Mesenchymal stem cell (in vitro differentiated cells and primary cell): ENCODE measurements at regions not wholly inside any gene's neighbourhood (a gene's known extent, or its start where the extent isn't known, plus 50 kb on each side); places are given as distances from the start of the nearest gene placed in this dataset.
"Not testable (repeated sequence)": the region's sequence is repeated elsewhere in the genome, so short reads cannot be mapped to it uniquely, and the experiment has no call there.

ENCODE experiments used
- DNase-seq: peaks from one replicate; pipeline ENCODE4 v3.0.0-alpha.2; 2013
- H2AFZ ChIP-seq: one replicate; pipeline ENCODE4 v1.6.1; 2013; ENCODE audit warnings: low read depth, mild to moderate bottlenecking, control low read depth, inconsistent platforms, low read length, moderate library complexity
- H2AK5ac ChIP-seq: 2 replicates; pipeline ENCODE4 v1.6.1; 2013; ENCODE audit warnings: low read length, moderate library complexity, mild to moderate bottlenecking, inconsistent platforms; ENCODE audit not compliant: severe bottlenecking
- H2BK120ac ChIP-seq: one replicate; pipeline ENCODE4 v1.6.1; 2013; ENCODE audit warnings: low read depth, mild to moderate bottlenecking, inconsistent platforms, low read length, moderate library complexity
- H2BK12ac ChIP-seq, 2 experiments: one replicate each; pipeline ENCODE4 v1.6.1; 2013; ENCODE audit warnings: inconsistent platforms in 2 of 2, low read length in 2 of 2, mild to moderate bottlenecking in 2 of 2, moderate library complexity in 2 of 2, control low read depth in 1 of 2
- H2BK15ac ChIP-seq: one replicate; pipeline ENCODE4 v1.6.1; 2013; ENCODE audit warnings: mild to moderate bottlenecking, low read depth, inconsistent platforms; ENCODE audit not compliant: poor library complexity, severe bottlenecking
- H2BK5ac ChIP-seq: 2 replicates; pipeline ENCODE4 v1.6.1; 2013; ENCODE audit warnings: low read depth, mild to moderate bottlenecking, low read length, control low read depth, inconsistent platforms; ENCODE audit not compliant: poor library complexity, severe bottlenecking
- H3K14ac ChIP-seq, 2 experiments: one replicate each; pipeline ENCODE4 v1.6.1; 2013; ENCODE audit warnings: inconsistent platforms in 2 of 2, low read length in 2 of 2, control low read depth in 1 of 2, mild to moderate bottlenecking in 1 of 2, moderate library complexity in 1 of 2
- H3K18ac ChIP-seq, 2 experiments: one replicate each; pipeline ENCODE4 v1.6.1; 2013; ENCODE audit warnings: inconsistent platforms in 2 of 2, low read length in 2 of 2, control low read depth in 1 of 2, low read depth in 1 of 2, mild to moderate bottlenecking in 1 of 2
- H3K23ac ChIP-seq, 2 experiments: one replicate each; pipeline ENCODE4 v1.6.1; 2013; ENCODE audit warnings: inconsistent platforms in 2 of 2, low read length in 2 of 2, mild to moderate bottlenecking in 2 of 2, moderate library complexity in 2 of 2, control low read depth in 1 of 2
- H3K27ac ChIP-seq: 2 replicates; pipeline ENCODE4 v1.5.1; 2013; ENCODE audit warnings: mild to moderate bottlenecking, moderate library complexity, low read length, control low read depth, inconsistent platforms; ENCODE audit not compliant: poor library complexity, severe bottlenecking
- H3K27me3 ChIP-seq, 2 experiments: 2 replicates each; pipeline versions ENCODE4 v1.6.1 to v1.7.0; 2013; ENCODE audit warnings: low read length in 2 of 2, mild to moderate bottlenecking in 2 of 2, moderate library complexity in 2 of 2, control low read depth in 1 of 2, inconsistent platforms in 1 of 2; ENCODE audit not compliant: control insufficient read depth in 1 of 2, insufficient read depth in 1 of 2
- H3K36me3 ChIP-seq, 2 experiments: 2 replicates each; pipeline versions ENCODE4 v1.6.1 to v1.7.0; 2013; ENCODE audit warnings: low read length in 2 of 2, control low read depth in 1 of 2, inconsistent platforms in 1 of 2, low read depth in 1 of 2, mild to moderate bottlenecking in 1 of 2; ENCODE audit not compliant: insufficient read depth in 2 of 2, control insufficient read depth in 1 of 2
- H3K4ac ChIP-seq, 2 experiments: one replicate each; pipeline ENCODE4 v1.6.1; 2013; ENCODE audit warnings: inconsistent platforms in 2 of 2, low read length in 2 of 2, mild to moderate bottlenecking in 2 of 2, moderate library complexity in 2 of 2, control low read depth in 1 of 2, low read depth in 1 of 2
- H3K4me1 ChIP-seq: 2 replicates; pipeline ENCODE4 v1.6.1; 2013; ENCODE audit warnings: low read depth, low read length, control low read depth; ENCODE audit not compliant: control insufficient read depth, insufficient read depth
- H3K4me2 ChIP-seq: 2 replicates; pipeline ENCODE4 v1.6.1; 2013; ENCODE audit warnings: low read length, mild to moderate bottlenecking, inconsistent platforms; ENCODE audit not compliant: poor library complexity, severe bottlenecking
- H3K4me3 ChIP-seq, 2 experiments: 2 replicates each; pipeline versions ENCODE4 v1.5.1 to v1.7.0; 2013; ENCODE audit warnings: low read length in 2 of 2, mild to moderate bottlenecking in 2 of 2, control low read depth in 1 of 2, low read depth in 1 of 2; ENCODE audit not compliant: insufficient read depth in 1 of 2
- H3K79me1 ChIP-seq: replicated peaks from 2 replicates; pipeline ENCODE4 v1.6.1; 2013; ENCODE audit warnings: mild to moderate bottlenecking, control low read depth, low read length, inconsistent platforms; ENCODE audit not compliant: poor library complexity, severe bottlenecking
- H3K9ac ChIP-seq: 2 replicates; pipeline ENCODE4 v1.7.0; 2013; ENCODE audit warnings: mild to moderate bottlenecking, low read length, moderate library complexity
- H3K9me3 ChIP-seq: 2 replicates; pipeline ENCODE4 v1.7.0; 2013; ENCODE audit warnings: mild to moderate bottlenecking, low read length; ENCODE audit not compliant: control insufficient read depth
- H4K8ac ChIP-seq: one replicate; pipeline ENCODE4 v1.6.1; 2013; ENCODE audit warnings: inconsistent platforms, mild to moderate bottlenecking, low read length, moderate library complexity
- H4K91ac ChIP-seq: one replicate; pipeline ENCODE4 v1.6.1; 2013; ENCODE audit warnings: mild to moderate bottlenecking, low read length, inconsistent platforms
- WGBS: methylation state at CpG from one replicate; pipeline ENCODE4 v1.1.7; 2013; ENCODE audit warnings: mixed read lengths; 5-methylcytosine and 5-hydroxymethylcytosine counted together

DNA sequence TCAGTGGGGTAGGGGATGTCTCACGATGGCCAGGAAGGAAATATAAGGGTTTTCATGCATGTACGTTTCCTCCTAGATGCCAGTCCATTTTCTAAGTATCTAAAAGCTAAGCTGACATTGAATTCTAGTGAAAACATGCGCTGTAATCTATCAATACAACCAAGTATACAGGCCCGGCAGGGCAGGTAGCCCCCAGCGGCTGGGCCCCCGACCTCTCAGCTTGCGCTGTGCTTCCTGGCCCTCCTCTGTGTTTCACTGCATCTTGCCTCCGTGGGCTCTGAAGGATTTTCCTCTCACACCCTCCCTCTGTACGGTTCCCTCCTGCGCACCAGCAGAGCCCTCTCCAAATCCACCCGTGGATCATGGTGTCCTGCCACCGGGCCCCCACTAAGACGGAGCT lies 524.8 kb downstream of the ZNF516 start:
- Histone ChIP-seq H2BK12ac (no peak overlapping the region), H4K8ac (no peak overlapping the region), H3K27ac (no peak overlapping the region), H3K4ac (no peak overlapping the region), H3K4me3 (no peak overlapping the region), H3K9me3 (no peaks in the 10 kb centered on the region), H3K14ac (no peak overlapping the region), H3K36me3 (no peaks in the 10 kb centered on the region), H3K4me2 (no peak overlapping the region), H3K79me1 (no peaks in the 10 kb centered on the region), H2AK5ac (no peak overlapping the region), H2BK15ac (no peak overlapping the region), H3K23ac (no peak overlapping the region), H2BK5ac (no peak overlapping the region), H2BK120ac (no peak overlapping the region), H3K9ac (no peak overlapping the region), H4K91ac (no peak overlapping the region), H2AFZ (no peak overlapping the region), H3K18ac (no peak overlapping the region), H3K4me1 (no peaks in the 10 kb centered on the region), H3K27me3 (no peaks in the 10 kb centered on the region)
- no peak for DNase-seq
- 90% methylated on average over 12 of the region's 13 CpGs for WGBS

GRCh38 chr18:75966431-75966830 lies 528.6 kb downstream of the ZNF516 start:
- Histone ChIP-seq H3K79me1 (no peaks in the 10 kb centered on the region), H3K18ac (no peak overlapping the region), H3K9me3 (no peaks in the 10 kb centered on the region), H4K91ac (no peak overlapping the region), H3K4me2 (no peak overlapping the region), H3K27me3 (no peaks in the 10 kb centered on the region), H2BK120ac (no peak overlapping the region), H2AFZ (no peak overlapping the region), H3K27ac (no peak overlapping the region), H2BK5ac (no peak overlapping the region), H3K36me3 (no peaks in the 10 kb centered on the region), H2BK12ac (no peak overlapping the region), H2BK15ac (no peak overlapping the region), H3K4me3 (no peak overlapping the region), H3K23ac (no peak overlapping the region), H2AK5ac (no peak overlapping the region), H3K4me1 (no peaks in the 10 kb centered on the region), H4K8ac (no peak overlapping the region), H3K4ac (no peak overlapping the region), H3K9ac (no peak overlapping the region), H3K14ac (no peak overlapping the region)
- DNase-seq, result no peak
- WGBS, result 87% methylated on average over 3 of the region's 5 CpGs

GRCh38 chr18:75962036-75962572 lies 532.9 kb downstream of the ZNF516 start:
- Histone ChIP-seq H3K27ac (no peak overlapping the region), H3K4me3 (no peak overlapping the region), H3K4me2 (no peak overlapping the region), H3K18ac (no peak overlapping the region), H3K23ac (no peak overlapping the region), H2BK5ac (no peak overlapping the region), H3K14ac (no peak overlapping the region), H3K79me1 (no peaks in the 10 kb centered on the region), H2BK12ac (no peak overlapping the region), H3K4ac (no peak overlapping the region), H4K8ac (no peak overlapping the region), H2AFZ (no peak overlapping the region), H3K4me1 (no peaks in the 10 kb centered on the region), H2AK5ac (no peak overlapping the region), H3K9ac (no peak overlapping the region), H3K36me3 (no peaks in the 10 kb centered on the region), H2BK120ac (no peak overlapping the region), H3K27me3 (no peaks in the 10 kb centered on the region), H2BK15ac (no peak overlapping the region), H3K9me3 (peaks cover 3% of the 10 kb centered on the region), H4K91ac (no peak overlapping the region)
- DNase-seq, result no peak
- 91% methylated on average over 7 of the region's 7 CpGs for WGBS

DNA sequence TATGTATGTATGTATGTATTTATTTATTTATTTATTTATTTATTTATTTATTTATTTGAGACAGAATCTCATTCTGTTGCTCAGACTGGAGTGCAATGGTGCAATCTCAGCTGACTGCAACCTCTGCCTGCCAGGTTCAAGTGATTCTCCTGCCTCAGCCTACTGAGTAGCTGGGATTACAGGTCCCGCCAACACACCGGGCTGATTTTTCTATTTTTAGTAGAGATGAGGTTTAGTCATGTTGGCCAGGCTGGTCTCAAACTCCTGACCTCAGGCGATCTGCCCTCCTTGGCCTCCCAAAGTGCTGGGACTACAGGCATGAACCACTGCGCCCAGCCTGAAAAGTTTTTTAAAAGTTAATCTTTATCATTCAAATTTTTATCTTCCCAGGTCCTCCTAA lies 532.9 kb upstream of the SMIM21 start:
- WGBS, result 79% methylated on average over 4 of the region's 4 CpGs

More for the DNA sequence above, 532.9 kb upstream of the SMIM21 start:
- not testable (repeated sequence) for H3K18ac ChIP-seq, H3K27ac ChIP-seq, H2BK120ac ChIP-seq, H3K23ac ChIP-seq, H3K79me1 ChIP-seq, H2BK12ac ChIP-seq, H3K4me3 ChIP-seq, H2AFZ ChIP-seq, H3K4me2 ChIP-seq, H3K4me1 ChIP-seq, H2AK5ac ChIP-seq, H2BK15ac ChIP-seq, H3K36me3 ChIP-seq, H3K27me3 ChIP-seq, H4K91ac ChIP-seq, DNase-seq, H3K14ac ChIP-seq, H2BK5ac ChIP-seq, H3K9me3 ChIP-seq, H3K9ac ChIP-seq, H3K4ac ChIP-seq, H4K8ac ChIP-seq
